Keratinocyte (primary cell): ENCODE measurements at regions not wholly inside any gene's neighbourhood (a gene's known extent, or its start where the extent isn't known, plus 50 kb on each side); places are given as distances from the start of the nearest gene placed in this dataset.

Experiments used
- EZH2 ChIP-seq: IDR thresholded peaks from one replicate; pipeline ENCODE4 v1.6.1; 2012; ENCODE audit warnings: inconsistent platforms, mild to moderate bottlenecking, low read length, moderate library complexity
- TF ChIP-seq, protein P1 (sequence below), 3 experiments: IDR thresholded peaks in 1 of 3; conservative IDR thresholded peaks in 1 of 3; optimal IDR thresholded peaks in 1 of 3; 2 replicates in 2 of 3; 3 replicates in 1 of 3; pipeline versions ENCODE3 to v1.5.1; 2011; ENCODE audit warnings: low read length in 3 of 3, mild to moderate bottlenecking in 3 of 3, moderate library complexity in 2 of 3, control low read depth in 1 of 3, inconsistent platforms in 1 of 3; ENCODE audit not compliant: insufficient read depth in 2 of 3; ENCODE audit errors: extremely low read depth in 1 of 3

DNA sequence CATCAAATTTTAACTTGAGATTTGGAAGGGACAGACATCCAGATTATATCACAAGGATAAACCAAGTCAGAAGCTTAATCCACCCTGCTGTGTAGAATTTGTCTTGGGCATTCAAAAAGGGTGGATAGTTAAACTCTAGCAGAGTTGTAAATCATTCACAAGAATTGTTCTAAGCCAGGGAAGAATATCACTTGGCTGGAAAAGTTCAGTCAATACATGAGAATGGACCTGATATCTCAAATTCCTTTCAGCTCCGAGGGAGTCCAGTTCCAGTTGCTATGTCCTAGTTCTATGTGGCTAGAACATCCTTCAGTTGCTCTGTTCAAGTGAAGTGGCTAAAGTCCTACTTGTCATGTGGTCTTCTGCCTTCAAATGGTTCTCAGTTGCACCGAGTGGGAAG lies 351.8 kb upstream of the JARID2 start:
- TF ChIP-seq EZH2 = no peak
- TF ChIP-seq, protein P1, sequence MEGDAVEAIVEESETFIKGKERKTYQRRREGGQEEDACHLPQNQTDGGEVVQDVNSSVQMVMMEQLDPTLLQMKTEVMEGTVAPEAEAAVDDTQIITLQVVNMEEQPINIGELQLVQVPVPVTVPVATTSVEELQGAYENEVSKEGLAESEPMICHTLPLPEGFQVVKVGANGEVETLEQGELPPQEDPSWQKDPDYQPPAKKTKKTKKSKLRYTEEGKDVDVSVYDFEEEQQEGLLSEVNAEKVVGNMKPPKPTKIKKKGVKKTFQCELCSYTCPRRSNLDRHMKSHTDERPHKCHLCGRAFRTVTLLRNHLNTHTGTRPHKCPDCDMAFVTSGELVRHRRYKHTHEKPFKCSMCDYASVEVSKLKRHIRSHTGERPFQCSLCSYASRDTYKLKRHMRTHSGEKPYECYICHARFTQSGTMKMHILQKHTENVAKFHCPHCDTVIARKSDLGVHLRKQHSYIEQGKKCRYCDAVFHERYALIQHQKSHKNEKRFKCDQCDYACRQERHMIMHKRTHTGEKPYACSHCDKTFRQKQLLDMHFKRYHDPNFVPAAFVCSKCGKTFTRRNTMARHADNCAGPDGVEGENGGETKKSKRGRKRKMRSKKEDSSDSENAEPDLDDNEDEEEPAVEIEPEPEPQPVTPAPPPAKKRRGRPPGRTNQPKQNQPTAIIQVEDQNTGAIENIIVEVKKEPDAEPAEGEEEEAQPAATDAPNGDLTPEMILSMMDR (optimal IDR thresholded peaks at IDR 0.05 in 1 of 3, IDR thresholded peaks at IDR 0.05 in 1 of 3, conservative IDR thresholded peaks at IDR 0.05 in 1 of 3; ENCODE audit: extremely low read depth in 1 of 3, insufficient read depth in 2 of 3, low read length in 3 of 3) = no peak
